ENCODE measurements at regions not wholly inside any gene's neighbourhood (a gene's known extent, or its start where the extent isn't known, plus 50 kb on each side); places are given as distances from the start of the nearest gene placed in this dataset.

GRCh38 chr2:126317790-126318431 is 338.0 kb upstream of the GYPC start:
- no peak for DNase-seq (ENCODE audit: low read depth)

- no peak for DNase-seq (ENCODE audit: low read depth)
Observed at GRCh38 chr2:126322342-126322741, 333.6 kb upstream of the GYPC start.

DNA sequence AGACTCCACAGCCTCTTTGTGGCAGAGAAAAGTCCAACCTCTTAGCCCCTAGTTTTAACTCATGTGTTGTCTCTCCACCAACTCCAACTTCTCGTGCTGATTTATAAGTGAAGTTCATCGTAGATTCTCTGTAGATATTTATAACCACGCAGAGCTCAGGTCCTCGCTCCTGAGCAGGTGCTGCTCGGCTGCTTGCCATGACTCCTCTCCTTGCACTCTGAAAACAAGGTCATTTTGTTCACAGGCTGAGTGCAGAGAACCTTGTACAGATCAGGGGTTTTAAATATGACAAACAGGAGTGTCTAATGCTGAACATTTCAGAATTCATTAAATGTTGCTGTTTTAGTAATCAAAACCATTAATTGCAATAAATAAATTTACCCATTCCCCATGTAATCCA is 330.8 kb upstream of the GYPC start:
- no peak for DNase-seq (ENCODE audit: low read depth)

DNA sequence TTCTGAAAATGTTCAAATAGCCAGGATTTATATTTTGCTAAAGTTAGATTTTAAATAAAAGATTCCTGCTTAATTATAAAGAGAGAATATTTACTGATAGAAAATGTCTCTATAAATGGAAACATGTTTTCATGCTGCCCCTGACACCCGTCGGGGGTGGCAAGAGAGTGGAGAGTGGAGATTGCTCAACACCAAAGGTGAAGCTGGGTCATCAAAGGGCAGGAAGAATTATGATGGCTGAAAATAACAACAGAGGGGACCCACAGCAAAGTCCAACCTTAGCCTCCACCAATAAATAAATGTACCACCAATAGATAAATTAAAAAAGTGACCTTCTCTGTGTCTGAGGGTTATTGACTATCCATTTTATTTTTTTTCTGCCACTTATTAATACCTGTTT is 326.8 kb upstream of the GYPC start:
- DNase-seq (ENCODE audit: low read depth): no peak

DNA sequence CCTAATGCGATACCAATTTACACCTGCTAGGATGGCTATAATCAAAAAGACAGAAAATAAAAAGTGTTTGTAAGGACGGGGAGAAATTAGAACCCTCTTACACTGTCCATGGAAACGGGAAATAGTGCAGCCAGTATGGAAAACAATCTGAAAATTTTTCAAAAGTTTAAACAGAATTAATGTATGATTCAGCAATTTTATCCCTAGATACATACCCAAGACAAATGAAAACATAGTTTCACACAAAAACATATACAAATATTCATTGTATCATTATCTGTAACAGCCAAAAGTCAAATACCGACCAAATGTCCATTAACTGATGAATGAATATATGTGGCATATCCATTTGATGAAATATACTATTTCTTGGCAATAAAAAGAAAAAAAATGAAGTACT is 313.5 kb upstream of the GYPC start:
- no peak for DNase-seq (ENCODE audit: low read depth)

DNA sequence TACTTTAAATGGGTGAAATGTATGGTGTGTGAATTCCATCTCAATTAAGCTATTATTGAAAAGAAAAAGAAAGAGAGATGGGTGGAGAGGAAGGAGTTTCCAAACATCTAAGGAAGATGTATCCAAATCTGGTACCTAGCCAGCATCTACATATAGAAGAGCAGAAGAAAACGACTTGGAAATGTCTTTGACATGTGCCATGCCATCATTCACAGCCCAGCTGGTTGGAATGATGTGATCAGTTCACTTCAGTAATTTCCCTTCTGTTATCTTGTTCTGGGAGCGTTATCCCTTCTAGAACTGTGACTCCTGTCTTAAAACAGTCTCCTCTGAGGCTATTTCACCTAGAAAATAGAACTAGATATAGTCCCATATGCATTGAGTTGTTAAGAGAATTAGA is 312.8 kb upstream of the GYPC start:
- no peak for DNase-seq (ENCODE audit: low read depth)

DNA sequence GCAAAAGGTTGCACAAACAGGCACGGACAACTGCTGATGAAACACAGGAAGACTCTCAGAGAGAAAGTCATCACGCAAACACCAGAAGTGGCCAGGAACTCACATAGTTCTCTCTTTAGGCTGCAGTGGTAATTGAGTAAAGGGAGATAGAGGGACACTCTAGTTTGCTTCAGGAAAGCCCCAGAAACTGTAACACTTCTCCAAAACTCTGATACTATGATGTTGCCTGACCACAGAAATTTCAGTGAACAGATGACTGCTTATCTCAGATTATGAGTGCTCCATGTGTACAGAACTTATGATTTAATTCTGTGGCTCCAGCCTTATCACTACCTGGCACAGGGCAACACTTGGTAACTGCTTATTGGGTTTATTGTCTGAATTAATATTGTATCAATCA is 311.5 kb upstream of the GYPC start:
- no peak for DNase-seq (ENCODE audit: low read depth)

- no peak for DNase-seq (ENCODE audit: low read depth)
Observed at GRCh38 chr2:126345691-126346090, 310.3 kb upstream of the GYPC start.

DNA sequence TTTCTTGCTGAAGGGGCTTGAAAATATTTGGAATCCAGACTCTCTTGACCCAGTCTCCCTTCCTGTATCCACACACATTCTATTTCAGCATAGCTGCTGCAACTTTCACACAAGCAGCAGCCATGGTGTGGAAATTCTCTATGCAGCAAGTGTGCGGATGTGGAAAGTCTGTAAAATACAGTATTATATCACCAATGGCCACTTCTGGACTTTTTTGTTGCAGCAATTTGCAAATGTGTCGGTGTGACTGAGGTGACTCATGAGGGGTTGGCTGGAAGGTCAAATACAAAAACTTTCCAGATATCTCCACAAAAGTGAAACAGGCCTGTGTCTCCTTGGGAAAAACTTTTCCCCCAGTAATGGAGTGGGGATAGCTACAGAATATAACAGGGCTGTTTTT is 299.3 kb upstream of the GYPC start:
- DNase-seq (ENCODE audit: low read depth): no peak

GRCh38 chr2:126358122-126358521 is 297.8 kb upstream of the GYPC start:
- DNase-seq (ENCODE audit: low read depth): no peak

DNA sequence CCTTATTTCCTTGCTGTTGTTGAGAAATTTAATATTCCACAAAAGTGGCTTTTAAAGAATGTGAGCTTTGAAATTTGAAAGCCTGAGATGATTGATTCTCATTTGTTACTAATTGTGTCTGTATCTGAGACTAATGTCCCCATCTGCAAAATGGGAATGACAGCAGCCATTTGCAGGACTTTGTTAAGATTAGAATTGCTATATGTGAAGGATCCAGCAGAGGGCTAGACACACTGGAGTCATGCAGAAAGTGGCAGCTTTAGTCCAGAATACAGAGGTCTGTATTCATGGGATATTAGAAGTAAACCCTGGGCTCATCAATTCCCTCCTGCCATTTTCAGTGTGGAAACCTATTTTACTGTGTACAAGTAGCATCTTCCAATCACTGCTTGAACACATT is 296.5 kb upstream of the GYPC start:
- no peak for DNase-seq (ENCODE audit: low read depth)

DNA sequence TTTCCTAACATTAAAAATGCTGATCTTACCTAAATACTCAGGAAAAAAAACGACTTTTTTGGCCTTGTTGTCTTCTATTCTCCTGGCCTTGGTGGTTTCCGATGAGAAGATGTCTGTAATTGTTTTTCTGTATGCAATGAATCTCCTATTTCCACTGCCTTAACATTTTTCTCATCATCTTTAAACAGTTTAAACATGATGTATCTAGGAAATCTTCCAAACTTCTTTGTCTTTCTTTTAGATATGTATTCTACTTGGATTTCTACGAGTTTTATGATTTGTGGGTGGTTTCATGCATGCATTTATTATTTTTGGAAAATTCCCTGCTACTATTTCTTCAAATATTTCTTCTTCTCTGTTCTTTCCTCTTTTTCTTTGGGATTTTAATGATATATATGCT is 288.6 kb upstream of the GYPC start:
- DNase-seq (ENCODE audit: low read depth): no peak

DNA sequence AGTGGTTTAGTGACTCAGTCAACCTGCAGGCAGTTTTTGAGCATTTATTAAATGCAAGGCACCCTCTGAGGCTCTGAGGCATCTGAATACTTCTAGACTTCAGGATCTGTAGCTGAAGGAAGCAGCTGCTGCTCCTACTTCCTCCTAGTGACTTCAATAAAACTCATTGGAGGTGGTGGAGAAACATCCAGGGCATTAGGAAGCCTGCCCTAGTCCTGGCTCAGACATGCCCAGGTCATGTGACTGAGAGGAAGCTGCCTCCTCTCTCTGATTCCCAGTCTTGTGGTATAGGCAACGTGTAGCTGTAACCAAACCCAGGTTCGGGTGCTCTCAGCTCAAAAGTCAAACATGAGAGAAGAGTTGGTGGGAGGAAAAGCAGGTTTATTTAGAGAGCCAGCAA is 287.2 kb upstream of the GYPC start:
- no peak for DNase-seq (ENCODE audit: low read depth)

GRCh38 chr2:126370201-126370600 is 285.8 kb upstream of the GYPC start:
- no peak for DNase-seq (ENCODE audit: low read depth)

GRCh38 chr2:126372406-126372805 is 283.6 kb upstream of the GYPC start:
- no peak for DNase-seq (ENCODE audit: low read depth)

DNA sequence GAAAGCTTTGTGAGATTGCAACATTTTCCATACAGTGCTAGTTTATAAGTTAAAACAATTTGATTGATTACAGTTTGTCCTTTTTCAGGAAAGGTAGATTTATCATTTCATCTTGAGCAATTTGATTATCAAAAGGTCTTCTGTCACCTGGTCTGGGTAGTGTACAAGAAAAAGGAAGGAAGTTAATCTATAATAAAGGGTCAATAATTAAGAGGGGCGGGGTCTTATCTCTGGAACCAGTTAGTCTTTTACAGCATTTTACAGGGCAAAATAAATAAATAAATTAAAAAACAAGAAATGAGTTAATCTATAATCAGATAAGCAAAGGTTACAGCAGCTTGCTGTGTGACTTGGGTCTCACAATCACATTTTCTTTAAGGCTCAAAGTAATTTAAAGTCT is 277.8 kb upstream of the GYPC start:
- DNase-seq (ENCODE audit: low read depth): no peak

DNA sequence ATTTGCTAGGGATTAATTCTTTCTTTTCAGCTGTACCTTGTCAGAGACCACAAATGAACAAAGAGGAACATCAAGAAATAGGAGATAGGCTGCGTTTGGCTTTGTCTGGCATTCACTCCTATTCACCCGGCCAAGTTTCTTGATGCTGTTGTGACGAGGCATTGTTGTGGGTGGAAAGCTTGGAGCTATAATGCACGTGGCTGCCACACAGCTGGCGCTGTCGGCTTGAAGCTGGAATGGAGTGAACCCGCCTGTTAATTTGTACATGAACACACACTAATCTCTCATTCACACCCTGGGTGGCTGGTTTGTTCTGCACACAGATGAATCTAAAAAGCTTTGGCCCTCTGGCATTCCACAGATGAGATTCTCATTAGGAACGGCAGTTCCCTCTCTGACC is 274.9 kb upstream of the GYPC start:
- no peak for DNase-seq (ENCODE audit: low read depth)

GRCh38 chr2:126382998-126383397 is 273.0 kb upstream of the GYPC start:
- DNase-seq (ENCODE audit: low read depth): no peak

- DNase-seq (ENCODE audit: low read depth): no peak
Observed at GRCh38 chr2:126383800-126384199, 272.2 kb upstream of the GYPC start.

- no peak for DNase-seq (ENCODE audit: low read depth)
Observed at GRCh38 chr2:126385441-126385840, 270.5 kb upstream of the GYPC start.

- DNase-seq (ENCODE audit: low read depth): no peak
Observed at GRCh38 chr2:126385983-126386382, 270.0 kb upstream of the GYPC start.

DNA sequence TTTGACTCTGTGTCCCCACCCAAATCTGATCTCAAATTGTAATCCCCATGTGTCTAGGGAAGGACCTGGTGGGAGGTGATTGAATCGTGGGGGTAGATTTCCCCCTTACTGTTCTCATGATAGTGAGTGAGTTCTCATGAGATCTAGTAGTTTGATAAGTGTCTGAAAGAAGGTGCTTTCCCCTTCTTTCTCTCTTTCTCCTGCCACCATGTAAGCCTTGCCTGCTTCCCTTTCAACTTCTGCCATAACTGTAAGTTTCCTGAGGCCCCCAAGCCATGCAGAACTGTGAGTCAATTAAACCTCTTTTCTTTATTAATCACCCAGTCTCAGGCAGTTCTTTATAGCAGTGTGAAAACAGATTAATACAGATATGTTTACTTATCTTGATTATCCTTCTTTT is 266.5 kb upstream of the GYPC start:
- no peak for DNase-seq (ENCODE audit: low read depth)

GRCh38 chr2:126392889-126393288 is 263.1 kb upstream of the GYPC start:
- DNase-seq (ENCODE audit: low read depth): no peak

- DNase-seq (ENCODE audit: low read depth): no peak
Observed at GRCh38 chr2:126399001-126399400, 257.0 kb upstream of the GYPC start.
